SIG-M5 treated with dmso at 0.1 percent for 504 hours (cell line): ENCODE measurements at regions not wholly inside any gene's neighbourhood (a gene's known extent, or its start where the extent isn't known, plus 50 kb on each side); places are given as distances from the start of the nearest gene placed in this dataset.
"Not testable (repeated sequence)": the region's sequence is repeated elsewhere in the genome, so short reads cannot be mapped to it uniquely, and the experiment has no call there.

ENCODE experiments used
- DNase-seq: peaks from one replicate; lab custom pipeline; 2025; ENCODE audit not compliant: unreplicated experiment; lab: John Stamatoyannopoulos, UW

DNA sequence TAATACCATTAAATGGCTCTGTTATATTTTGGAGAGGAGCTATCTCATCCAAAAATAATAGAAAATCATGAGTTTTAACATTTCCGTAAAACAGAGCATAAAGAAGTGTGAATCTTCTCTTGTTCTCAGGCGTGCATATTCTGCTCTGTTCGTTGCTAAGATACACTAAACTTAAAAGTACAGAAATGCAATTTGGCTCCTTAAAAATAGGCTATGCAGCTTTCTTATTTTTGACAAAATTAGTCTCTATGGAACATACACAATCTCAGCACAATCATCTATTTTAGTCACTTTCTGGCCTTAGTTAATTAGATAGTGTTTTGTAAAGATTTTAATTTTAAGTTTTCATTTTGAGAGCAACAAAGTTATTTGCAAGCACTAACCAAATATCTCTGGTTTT, 79.0 kb upstream of the USP25 start:
- DNase-seq: no peak

DNA sequence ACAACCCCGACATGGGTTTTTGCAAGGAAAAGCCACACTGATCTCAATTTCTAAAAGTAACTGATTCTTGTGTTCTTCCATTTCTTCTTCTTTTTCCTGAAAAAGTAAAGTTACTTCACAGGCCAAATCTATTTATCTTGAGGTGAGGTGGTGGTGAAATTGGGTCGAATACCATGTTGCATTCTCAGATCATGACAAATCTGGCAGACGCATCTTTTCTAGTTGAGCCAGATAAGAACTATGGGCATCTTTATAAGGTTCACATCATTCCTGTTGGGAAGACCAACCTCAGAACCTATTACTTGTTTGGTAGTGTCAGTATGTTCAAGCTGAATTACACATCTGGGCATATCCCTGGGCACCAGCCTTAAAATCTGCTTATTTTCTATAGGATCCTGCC, 78.6 kb upstream of the USP25 start:
- no peak for DNase-seq

DNA sequence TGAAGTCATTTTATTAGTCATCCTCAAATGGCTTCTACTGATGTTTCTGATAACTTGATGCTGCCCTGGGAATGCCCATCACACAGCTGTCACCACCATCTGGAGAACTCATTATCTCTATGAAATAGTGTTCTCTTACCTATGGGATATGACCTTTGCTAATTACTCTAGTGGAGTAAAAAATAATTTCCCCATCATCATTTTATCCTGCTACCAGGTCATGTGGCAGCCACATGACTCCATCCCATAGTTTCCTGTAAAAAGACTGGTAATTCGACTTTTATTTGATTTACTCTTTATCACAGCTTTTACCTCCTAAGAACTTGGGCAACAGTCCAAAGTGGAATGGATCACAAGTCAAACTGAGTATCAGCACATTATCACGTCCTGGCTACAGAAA, 76.1 kb upstream of the USP25 start:
- no peak for DNase-seq

DNA sequence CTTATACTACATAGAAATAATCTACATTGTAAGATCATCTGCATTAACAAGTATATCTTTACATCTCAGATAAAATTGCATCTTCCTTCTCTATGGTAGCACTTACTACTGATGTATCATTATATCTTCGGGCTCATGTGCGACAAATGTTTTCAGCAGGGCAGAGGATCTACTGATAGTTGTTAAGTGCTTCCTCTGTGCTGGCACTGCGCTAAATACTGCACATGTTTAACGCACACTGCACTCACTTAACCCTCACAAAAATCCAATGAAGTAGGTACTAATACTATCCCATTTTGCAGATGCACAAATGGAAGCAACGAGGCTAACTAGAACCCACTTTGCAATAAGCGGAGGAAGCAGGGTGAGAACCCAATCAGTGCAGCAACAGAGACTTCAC, 75.6 kb upstream of the USP25 start:
- DNase-seq: no peak

DNA sequence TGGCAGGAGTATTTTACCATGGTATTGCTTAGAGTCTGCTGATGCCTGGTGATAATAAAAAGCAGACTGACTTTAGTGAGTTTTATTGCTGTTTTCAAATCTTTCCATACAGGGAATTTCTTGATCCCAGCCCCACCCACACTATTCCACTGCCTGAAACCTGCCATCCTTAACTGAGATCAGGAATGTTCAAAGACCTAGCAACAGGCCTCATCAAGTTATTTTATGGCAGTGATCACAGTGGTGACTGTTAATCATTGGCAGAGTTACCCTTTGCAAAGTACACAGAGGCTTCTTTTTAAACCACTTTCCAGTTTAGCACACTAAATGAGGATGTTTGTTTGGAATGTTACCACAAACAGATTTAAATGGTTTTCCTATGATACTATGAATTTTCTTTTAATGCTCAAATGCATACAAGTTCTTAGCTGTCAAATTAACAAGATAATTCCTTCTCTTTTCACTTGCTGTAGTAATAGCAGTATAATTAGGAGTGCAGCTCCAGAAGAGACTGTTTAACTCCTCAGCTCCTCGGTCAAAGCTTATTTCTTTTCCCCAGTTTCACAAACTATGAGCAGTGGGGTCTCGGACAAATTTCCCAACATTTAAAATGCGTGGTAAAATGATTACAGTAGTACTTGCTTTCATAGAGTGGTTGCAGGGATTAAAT, 69.9 kb upstream of the USP25 start:
- no peak for DNase-seq

DNA sequence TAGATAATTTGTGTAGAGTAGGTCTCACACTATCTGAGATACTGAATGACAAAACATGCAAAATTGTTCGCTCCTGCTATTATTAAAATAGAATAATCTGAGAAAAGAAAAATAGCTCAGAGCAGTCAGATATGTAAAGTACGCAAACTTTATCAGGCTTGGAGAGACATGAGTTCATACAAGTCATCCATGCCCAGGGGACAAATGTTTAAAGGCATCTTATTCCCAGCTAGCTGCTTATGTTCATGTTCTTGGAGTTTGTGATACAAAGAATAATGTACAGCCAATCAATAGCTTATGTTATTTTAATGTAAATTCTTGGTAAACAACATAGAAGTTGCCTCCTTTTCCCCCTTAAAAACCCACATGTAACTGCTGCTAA, 69.4 kb upstream of the USP25 start:
- no peak for DNase-seq

DNA sequence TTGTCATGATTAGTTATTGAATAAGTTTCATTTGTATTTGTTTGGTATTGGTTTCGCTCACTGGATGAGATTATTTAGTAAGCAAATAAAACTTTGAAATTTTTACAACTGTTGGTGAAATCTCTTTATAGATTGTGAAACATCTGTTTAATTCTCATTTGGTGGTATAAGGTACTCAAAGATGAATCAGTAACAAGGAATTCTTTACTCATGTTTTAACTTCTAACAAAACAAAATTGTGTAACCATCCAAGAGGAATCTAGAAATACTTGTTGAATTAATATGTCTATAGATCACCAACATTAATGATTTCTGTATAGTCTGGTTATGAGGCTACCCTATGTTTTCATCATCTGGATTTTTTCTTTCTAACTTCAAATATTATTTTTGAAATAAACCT, 62.8 kb upstream of the USP25 start:
- no peak for DNase-seq

DNA sequence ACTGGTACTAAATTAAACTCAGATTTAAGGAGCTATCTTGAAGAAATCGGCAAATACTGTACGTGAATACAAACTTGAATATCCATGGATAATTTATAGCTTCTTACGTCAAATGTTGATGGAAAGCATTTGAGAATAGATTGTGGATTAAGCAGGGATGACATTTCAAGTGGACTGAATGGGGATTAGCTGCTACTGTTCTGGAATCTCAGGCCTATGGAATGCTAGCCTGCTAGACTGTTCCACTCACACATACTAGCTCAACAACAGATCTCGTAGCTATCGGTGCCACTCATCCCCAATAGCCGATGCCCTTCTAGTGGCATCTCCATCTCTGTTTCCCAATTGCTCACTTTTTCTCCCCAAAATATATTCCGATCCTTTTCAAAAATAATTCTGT, 62.0 kb upstream of the USP25 start:
- no peak for DNase-seq

DNA sequence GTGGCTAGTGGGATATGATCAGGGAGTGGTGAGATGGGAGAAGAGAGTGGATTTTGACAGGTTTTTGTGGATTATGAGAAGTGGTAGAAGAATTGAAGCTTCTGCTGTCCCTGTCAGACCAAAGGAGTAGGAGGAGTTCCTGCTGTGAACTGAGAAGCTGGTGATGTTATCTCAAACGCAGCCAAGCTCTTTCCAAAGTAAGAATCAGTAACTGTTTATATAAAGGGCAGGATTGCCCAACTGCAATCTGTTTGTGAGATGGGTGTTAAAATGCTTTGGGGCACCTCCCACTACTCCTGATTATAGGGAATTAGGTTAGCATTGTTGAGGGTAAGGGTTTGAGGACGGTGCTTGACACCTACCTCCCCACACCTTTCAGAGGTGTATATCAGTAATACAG, 60.5 kb upstream of the USP25 start:
- DNase-seq: no peak

DNA sequence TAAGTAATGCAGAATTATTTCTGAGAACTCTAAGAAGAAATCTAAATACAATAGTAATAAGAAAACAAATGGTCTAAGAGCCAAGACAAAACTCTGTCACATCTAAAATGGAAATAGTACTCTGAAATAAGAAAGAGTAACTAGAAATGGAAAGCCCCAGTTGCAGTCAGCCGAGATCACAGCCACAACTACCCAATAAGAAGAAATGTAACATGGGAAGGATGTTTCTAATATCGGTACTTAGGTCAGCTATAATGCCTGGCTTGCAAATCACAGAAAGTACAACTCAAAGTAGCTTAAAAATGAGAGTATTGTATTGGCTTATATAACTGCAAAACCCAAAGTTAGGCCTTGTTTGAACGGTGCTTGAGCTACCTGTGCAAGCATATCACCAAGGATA, 58.6 kb upstream of the USP25 start:
- no peak for DNase-seq

DNA sequence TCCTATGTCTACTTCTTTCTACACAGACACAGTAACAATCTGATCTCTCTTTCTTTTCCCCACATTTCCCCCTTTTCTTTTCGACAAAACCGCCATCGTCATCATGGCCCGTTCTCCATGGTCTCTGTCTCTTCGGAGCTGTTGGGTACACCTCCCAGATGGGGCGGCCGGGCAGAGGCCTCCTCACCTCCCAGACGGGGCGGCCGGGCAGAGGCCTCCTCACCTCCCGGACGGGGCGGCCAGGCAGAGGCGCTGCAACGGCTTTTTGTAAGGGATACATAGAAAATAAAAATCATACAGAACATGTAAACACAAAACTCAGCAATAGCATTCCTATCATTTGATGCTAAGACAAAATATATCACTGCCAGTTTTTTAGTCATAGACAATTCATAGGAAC, 57.2 kb upstream of the USP25 start:
- DNase-seq: not testable (repeated sequence)

DNA sequence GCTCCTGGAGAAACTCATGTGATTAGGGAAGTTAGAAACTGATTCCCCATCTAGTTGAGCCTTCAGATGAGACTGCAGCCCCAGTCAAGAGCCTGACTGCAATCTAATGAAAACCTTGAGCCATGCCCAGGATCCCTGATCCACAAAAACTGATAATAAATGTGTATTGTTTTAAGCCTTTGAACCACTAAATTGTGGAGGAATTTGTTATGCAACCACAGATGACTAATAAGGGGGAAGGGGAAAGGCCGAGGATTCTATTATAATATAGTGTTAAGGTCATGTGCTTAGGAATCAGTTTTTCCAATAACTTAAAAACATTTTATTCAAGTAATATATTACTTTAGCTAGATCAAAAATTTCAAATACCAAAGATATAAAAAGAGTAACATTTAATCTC, 52.8 kb upstream of the USP25 start:
- DNase-seq: no peak

DNA sequence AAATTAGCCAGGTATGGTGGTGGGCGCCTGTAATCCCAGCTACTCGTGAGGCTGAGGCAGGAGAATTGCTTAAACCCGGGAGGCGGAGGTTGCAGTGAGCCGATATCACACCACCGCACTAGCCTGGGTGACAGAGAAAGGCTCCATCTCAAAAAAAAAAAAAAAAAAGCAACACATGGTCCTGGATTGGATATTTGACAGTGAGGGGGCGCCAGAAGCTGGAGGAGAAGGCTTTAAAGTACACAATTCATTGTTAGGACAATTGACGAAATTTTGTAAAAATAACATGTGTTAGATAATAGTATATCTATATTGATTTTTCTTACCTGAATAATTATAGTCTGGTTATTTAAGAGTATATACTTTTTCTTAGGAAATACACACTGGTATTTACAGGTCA, 50.2 kb upstream of the USP25 start:
- DNase-seq: no peak
